ENCODE measurements at regions not wholly inside any gene's neighbourhood (a gene's known extent, or its start where the extent isn't known, plus 50 kb on each side); places are given as distances from the start of the nearest gene placed in this dataset.

DNA sequence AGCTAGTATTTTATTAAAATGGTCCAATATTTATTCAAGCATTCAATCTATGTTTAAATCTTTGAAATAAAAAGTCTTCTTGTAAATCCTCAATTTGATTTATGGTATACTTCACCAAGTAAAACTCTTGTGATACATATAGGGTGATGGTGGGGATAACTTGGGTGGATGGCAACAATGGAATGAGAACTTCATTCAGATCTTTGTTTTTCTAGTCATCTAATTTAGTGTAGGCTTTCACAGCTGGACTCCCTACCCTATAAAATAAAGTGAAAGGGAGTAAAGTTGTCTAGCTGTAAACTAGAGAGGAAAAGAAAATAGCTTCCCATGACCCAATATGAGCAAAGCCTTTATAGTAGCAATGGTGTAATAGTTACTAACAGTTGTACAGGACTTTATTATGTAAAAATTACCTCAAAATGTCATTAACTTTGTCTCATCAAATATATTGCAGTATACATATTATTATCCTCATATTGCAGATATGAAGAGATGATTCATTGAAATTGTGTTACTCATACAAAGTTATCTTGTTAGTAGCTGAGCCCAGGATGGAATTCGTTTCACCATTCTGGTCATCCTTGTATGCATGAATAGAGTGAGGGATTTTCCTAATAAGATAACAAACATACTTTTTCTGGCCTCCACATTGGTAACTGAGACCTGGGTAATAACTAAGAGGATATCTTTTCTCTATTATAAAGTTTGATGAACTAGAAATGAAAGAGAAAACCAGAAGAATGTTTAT lies 1377.7 kb upstream of the ADGRL4 start:
- TF ChIP-seq EZH2 (IDR thresholded peaks at IDR 0.05) (no peak), POLR2AphosphoS5 (IDR thresholded peaks at IDR 0.05; ENCODE audit: borderline replicate concordance, low read depth, low read length) (no peak), FOXP2 (optimal IDR thresholded peaks at IDR 0.05; ENCODE audit: control extremely low read depth, extremely low read length, insufficient read depth) (no peak)

Measured in SK-N-MC (cell line).